H9 (cell line): ENCODE measurements at regions not wholly inside any gene's neighbourhood (a gene's known extent, or its start where the extent isn't known, plus 50 kb on each side); places are given as distances from the start of the nearest gene placed in this dataset.

ENCODE experiments used
- DNase-seq: peaks from one replicate; pipeline ENCODE4 v3.0.0-alpha.2; 2017
- H2AFZ ChIP-seq: one replicate; pipeline ENCODE4 v1.6.1; 2013; ENCODE audit warnings: mild to moderate bottlenecking, low read length, control low read depth, moderate library complexity
- H2AK5ac ChIP-seq: 2 replicates; pipeline ENCODE4 v1.6.1; 2013; ENCODE audit warnings: low read length, control low read depth, mixed read lengths; ENCODE audit not compliant: insufficient read length
- H2BK120ac ChIP-seq: one replicate; pipeline ENCODE4 v1.6.1; 2013; ENCODE audit warnings: low read depth, mild to moderate bottlenecking, low read length, control low read depth, inconsistent platforms; ENCODE audit not compliant: poor library complexity, severe bottlenecking
- H2BK12ac ChIP-seq: 2 replicates; pipeline ENCODE4 v1.6.1; 2013; ENCODE audit warnings: low read length, control low read depth, mixed read lengths, low read depth; ENCODE audit not compliant: insufficient read length
- H2BK15ac ChIP-seq: 2 replicates; pipeline ENCODE4 v1.6.1; 2013; ENCODE audit warnings: low read depth, low read length, control low read depth
- H2BK20ac ChIP-seq: one replicate; pipeline ENCODE4 v1.6.1; 2013; ENCODE audit warnings: low read depth, mild to moderate bottlenecking, low read length, control low read depth, inconsistent platforms; ENCODE audit not compliant: poor library complexity, severe bottlenecking
- H2BK5ac ChIP-seq: 2 replicates; pipeline ENCODE4 v1.6.1; 2013; ENCODE audit warnings: low read length, control low read depth, mixed read lengths; ENCODE audit not compliant: insufficient read length
- H3K14ac ChIP-seq: 2 replicates; pipeline ENCODE4 v1.6.1; 2013; ENCODE audit warnings: low read length, control low read depth; ENCODE audit not compliant: insufficient read depth
- H3K18ac ChIP-seq: 2 replicates; pipeline ENCODE4 v1.6.1; 2013; ENCODE audit warnings: low read depth, mild to moderate bottlenecking, mixed read lengths, low read length, control low read depth; ENCODE audit not compliant: insufficient read length
- H3K23ac ChIP-seq: 2 replicates; pipeline ENCODE4 v1.6.1; 2013; ENCODE audit warnings: low read length, control low read depth, mixed read lengths, low read depth; ENCODE audit not compliant: insufficient read length
- H3K23me2 ChIP-seq: 2 replicates; pipeline ENCODE4 v1.6.1; 2013; ENCODE audit warnings: low read depth, mild to moderate bottlenecking, mixed read lengths, low read length, control low read depth; ENCODE audit not compliant: insufficient read length, poor library complexity, severe bottlenecking
- H3K27ac ChIP-seq: 2 replicates; pipeline ENCODE4 v1.5.1; 2013; ENCODE audit warnings: low read length, control low read depth, mixed read lengths, low read depth; ENCODE audit not compliant: insufficient read length
- H3K27me3 ChIP-seq: 2 replicates; pipeline ENCODE4 v1.6.1; 2013; ENCODE audit warnings: low read length, control low read depth, inconsistent platforms; ENCODE audit not compliant: insufficient read depth
- H3K4ac ChIP-seq: 2 replicates; pipeline ENCODE4 v1.6.1; 2013; ENCODE audit warnings: low read depth, mild to moderate bottlenecking, control low read depth, inconsistent platforms, low read length, moderate library complexity
- H3K4me1 ChIP-seq: 2 replicates; pipeline ENCODE4 v1.6.1; 2013; ENCODE audit warnings: low read length, control low read depth, inconsistent platforms; ENCODE audit not compliant: insufficient read depth
- H3K4me2 ChIP-seq: 2 replicates; pipeline ENCODE4 v1.6.1; 2013; ENCODE audit warnings: low read length, control low read depth, mixed read lengths; ENCODE audit not compliant: insufficient read length, insufficient read depth
- H3K56ac ChIP-seq: 2 replicates; pipeline ENCODE4 v1.6.1; 2013; ENCODE audit warnings: low read depth, mild to moderate bottlenecking, mixed read lengths, low read length, control low read depth; ENCODE audit not compliant: insufficient read length
- H3K79me1 ChIP-seq: 2 replicates; pipeline ENCODE4 v1.6.1; 2013; ENCODE audit warnings: low read depth, mild to moderate bottlenecking, moderate library complexity, low read length, control low read depth, inconsistent platforms; ENCODE audit not compliant: insufficient read depth, poor library complexity, severe bottlenecking
- H3K79me2 ChIP-seq: 2 replicates; pipeline ENCODE4 v1.6.1; 2013; ENCODE audit warnings: low read length, control low read depth, inconsistent platforms; ENCODE audit not compliant: insufficient read depth
- H3K9ac ChIP-seq: 2 replicates; pipeline ENCODE4 v1.6.1; 2013; ENCODE audit warnings: low read length, control low read depth, mixed read lengths; ENCODE audit not compliant: insufficient read length; ENCODE audit errors: extremely low read depth
- H3K9me3 ChIP-seq: one replicate; pipeline ENCODE4 v1.6.1; 2013; ENCODE audit warnings: low read depth, low read length, inconsistent platforms; ENCODE audit not compliant: control insufficient read depth
- H3T11ph ChIP-seq: one replicate; pipeline ENCODE4 v1.6.1; 2013; ENCODE audit warnings: mild to moderate bottlenecking, low read length, control low read depth, inconsistent platforms
- H4K20me1 ChIP-seq: one replicate; pipeline ENCODE4 v1.6.1; 2013; ENCODE audit not compliant: control insufficient read depth, insufficient read length, insufficient read depth
- H4K5ac ChIP-seq: 2 replicates; pipeline ENCODE4 v1.6.1; 2013; ENCODE audit warnings: low read depth, mild to moderate bottlenecking, mixed read lengths, low read length, control low read depth; ENCODE audit not compliant: insufficient read length
- H4K8ac ChIP-seq: replicated peaks from 2 replicates; pipeline ENCODE4 v1.6.1; 2013; ENCODE audit warnings: low read length, control low read depth, mixed read lengths, low read depth; ENCODE audit not compliant: insufficient read length
- H4K91ac ChIP-seq: 2 replicates; pipeline ENCODE4 v1.6.1; 2013; ENCODE audit warnings: low read depth, mild to moderate bottlenecking, moderate library complexity, mixed read lengths, low read length, control low read depth; ENCODE audit not compliant: insufficient read length
- H3K27ac Mint-ChIP-seq, 3 experiments: 2 replicates in 2 of 3; 3 replicates in 1 of 3; pipeline ENCODE4 v1.8.0; 2020 to 2021; ENCODE audit warnings: mixed read lengths in 3 of 3, mild to moderate bottlenecking in 1 of 3, moderate library complexity in 1 of 3
- H3K27me3 Mint-ChIP-seq: 2 replicates; pipeline ENCODE4 v1.8.0; 2021; ENCODE audit warnings: low read depth, mild to moderate bottlenecking, moderate library complexity, mixed read lengths
- H3K36me3 Mint-ChIP-seq, 3 experiments: 2 replicates in 2 of 3; 3 replicates in 1 of 3; pipeline ENCODE4 v1.8.0; 2020 to 2021; ENCODE audit warnings: low read depth in 3 of 3, mixed read lengths in 3 of 3; ENCODE audit not compliant: insufficient read depth in 1 of 3
- H3K4me1 Mint-ChIP-seq, 2 experiments: 2 replicates each; pipeline ENCODE4 v1.8.0; 2020; ENCODE audit warnings: mixed read lengths in 2 of 2
- H3K4me3 Mint-ChIP-seq, 2 experiments: 2 replicates in 1 of 2; 3 replicates in 1 of 2; pipeline ENCODE4 v1.8.0; 2020 to 2021; ENCODE audit warnings: mild to moderate bottlenecking in 2 of 2, mixed read lengths in 2 of 2, moderate library complexity in 1 of 2
- H3K9me3 Mint-ChIP-seq, 2 experiments: 2 replicates in 1 of 2; 3 replicates in 1 of 2; pipeline ENCODE4 v1.8.0; 2020; ENCODE audit warnings: mild to moderate bottlenecking in 2 of 2, mixed read lengths in 2 of 2, moderate library complexity in 1 of 2
- CTCF ChIP-seq: fragments of 200-600 bp; sonication (generic); conservative IDR thresholded peaks from 3 replicates; pipeline ENCODE4 v1.8.0; 2021; ENCODE audit warnings: antibody characterized with exemption, mild to moderate bottlenecking
- WGBS: extraction: QIAGEN DNeasy Blood & Tissue Kit; methylation state at CpG from one replicate; pipeline ENCODE4 v1.1.7; 2013; ENCODE audit warnings: missing lambda C conversion rate, low lambda C conversion rate, mixed read lengths; ENCODE audit not compliant: insufficient read length; ENCODE audit errors: extremely low coverage; 5-methylcytosine and 5-hydroxymethylcytosine counted together

- DNase-seq, result no peak
- H3K4me3 Mint-ChIP-seq, result no peak overlapping the region
- no CpG with 5 or more reads among the region's 6 CpGs for WGBS
Measured at GRCh38 chr3:59608356-59608755, 558.5 kb upstream of the CFAP20DC start.

More at GRCh38 chr3:59608356-59608755, 558.5 kb upstream of the CFAP20DC start:
- no peak overlapping the region for H2BK12ac ChIP-seq
- H3T11ph ChIP-seq, result no peak overlapping the region
- no peak overlapping the region for H2BK5ac ChIP-seq
- H2AK5ac ChIP-seq, result no peak overlapping the region
- H2AFZ ChIP-seq, result no peak overlapping the region
- no peak overlapping the region for H3K27ac ChIP-seq
- H3K14ac ChIP-seq, result no peak overlapping the region
- H2BK120ac ChIP-seq, result no peak overlapping the region
- no peaks in the 10 kb centered on the region for H3K9me3 ChIP-seq
- Mint-ChIP-seq H3K9me3 (peaks cover 7 to 8% of the 10 kb centered on the region in 2 experiments; a peak in 4 of 5 replicates), H3K27me3 (no peaks in the 10 kb centered on the region; the same call in 1 of the 2 replicates), H3K4me1 (peaks cover 3% of the 10 kb centered on the region in 2 experiments; a peak in 2 of 4 replicates), H3K36me3 (peaks cover 0 to 6% (median 4%) of the 10 kb centered on the region in 3 experiments; a peak in 3 of 7 replicates), H3K27ac (no peak overlapping the region; a peak in 1 of 7 replicates)
- no peak overlapping the region for H4K8ac ChIP-seq
- H3K79me2 ChIP-seq, result no peaks in the 10 kb centered on the region
- no peak overlapping the region for H3K23ac ChIP-seq
- H3K79me1 ChIP-seq, result no peaks in the 10 kb centered on the region
- H3K18ac ChIP-seq, result no peak overlapping the region
- H3K56ac ChIP-seq, result no peak overlapping the region
- no peak overlapping the region for H2BK20ac ChIP-seq
- H3K4ac ChIP-seq, result no peak overlapping the region
- no peak overlapping the region for H2BK15ac ChIP-seq
- no peaks in the 10 kb centered on the region for H3K4me1 ChIP-seq
- no peak overlapping the region for H4K91ac ChIP-seq
- H3K9ac ChIP-seq, result no peak overlapping the region
- H3K4me2 ChIP-seq, result no peak overlapping the region
- no peaks in the 10 kb centered on the region for H4K20me1 ChIP-seq
- no peak for TF ChIP-seq CTCF
- no peaks in the 10 kb centered on the region for H3K23me2 ChIP-seq
- H3K27me3 ChIP-seq, result no peaks in the 10 kb centered on the region
- no peak overlapping the region for H4K5ac ChIP-seq
